Body of pancreas (tissue), 4 donors: ENCODE measurements at regions not wholly inside any gene's neighbourhood (a gene's known extent, or its start where the extent isn't known, plus 50 kb on each side); places are given as distances from the start of the nearest gene placed in this dataset.

Experiments
- CTCF ChIP-seq, 7 experiments: fragments of 450-650 bp in 4 of 7; fragments of 200-600 bp in 3 of 7; sonication (generic) in 3 of 7; IDR thresholded peaks; one replicate each; pipeline ENCODE4 v1.5.1; 2016 to 2019; ENCODE audit warnings: antibody characterized with exemption in 7 of 7
- POLR2A ChIP-seq, 3 donors: fragments of 450-650 bp; IDR thresholded peaks; one replicate each; pipeline ENCODE4 v1.6.1; 2016; ENCODE audit warnings: antibody characterized with exemption in 3 of 3, mild to moderate bottlenecking in 2 of 3

- TF ChIP-seq POLR2A (IDR thresholded peaks at IDR 0.05) (no peak), CTCF (IDR thresholded peaks at IDR 0.05) (no peak)
Observed at GRCh38 chr3:118488732-118489131, 545.9 kb downstream of the IGSF11 start.
